Endothelial cell of umbilical vein (primary cell): ENCODE measurements at regions not wholly inside any gene's neighbourhood (a gene's known extent, or its start where the extent isn't known, plus 50 kb on each side); places are given as distances from the start of the nearest gene placed in this dataset.

ENCODE experiments used
- BruUV-seq: library from RNA; stranded (reverse); fragments of 400-500 nt; replicated peaks from 2 replicates; lab custom pipeline; 2021; lab: Mats Ljungman, UMichigan
- CTCF ChIA-PET: fragments of 300-600, 350-600 bp; sonication (Branson Sonifier 250); formaldehyde crosslinking; loops from one replicate; lab custom pipeline; 2021; ENCODE audit warnings: antibody characterized with exemption, inconsistent platforms; lab: Charles Lee
- POLR2A ChIA-PET: fragments of 300-600, 350-600 bp; sonication (Branson Sonifier 250); formaldehyde crosslinking; loops from one replicate; lab custom pipeline; 2021; ENCODE audit warnings: antibody characterized with exemption, inconsistent platforms; lab: Charles Lee
- DNase-seq: peaks from one replicate; pipeline ENCODE4 v3.0.0-alpha.2; 2011; ENCODE audit warnings: low read depth, low spot score
- FAIRE-seq: peaks from 2 replicates; lab custom pipeline; 2011; peaks lifted over from hg19 to GRCh38; lab: Jason Lieb, UNC
- H2AFZ ChIP-seq: 2 replicates; pipeline ENCODE4 v1.6.0; 2012; ENCODE audit warnings: low read depth, low read length, control low read depth, inconsistent platforms
- H3K27ac ChIP-seq: 2 replicates; pipeline ENCODE4 v1.5.1; 2011; ENCODE audit warnings: low read depth, mild to moderate bottlenecking, control low read depth, low read length, moderate library complexity; ENCODE audit not compliant: insufficient read depth
- H3K27me3 ChIP-seq, 2 experiments: 2 replicates each; pipeline versions ENCODE4 v1.6.0 to v1.6.1; 2011; ENCODE audit warnings: low read length in 2 of 2, mixed read lengths in 1 of 2; ENCODE audit not compliant: control insufficient read depth in 2 of 2, insufficient read depth in 2 of 2
- H3K36me3 ChIP-seq, 2 experiments: 2 replicates in 1 of 2; 3 replicates in 1 of 2; pipeline ENCODE4 v1.5.1; 2011; ENCODE audit warnings: low read length in 2 of 2, mild to moderate bottlenecking in 1 of 2, moderate library complexity in 1 of 2; ENCODE audit not compliant: control insufficient read depth in 2 of 2, insufficient read depth in 2 of 2; ENCODE audit errors: extremely low read depth in 1 of 2
- H3K4me1 ChIP-seq: 3 replicates; pipeline ENCODE4 v1.5.1; 2011; ENCODE audit warnings: mild to moderate bottlenecking, low read length; ENCODE audit not compliant: control insufficient read depth, insufficient read depth; ENCODE audit errors: extremely low read depth
- H3K4me2 ChIP-seq: 2 replicates; pipeline ENCODE4 v1.6.1; 2011; ENCODE audit warnings: low read length, control low read depth, mixed read lengths; ENCODE audit not compliant: insufficient read depth
- H3K4me3 ChIP-seq, 3 experiments: fragments of 200-600 bp in 1 of 3; sonication (generic), shearing (Covaris generic) in 1 of 3; replicated peaks in 1 of 3; 2 replicates each; pipeline ENCODE4 v1.5.1; 2011 to 2016; ENCODE audit warnings: control low read depth in 3 of 3, low read length in 3 of 3, mild to moderate bottlenecking in 2 of 3, inconsistent platforms in 1 of 3, low read depth in 1 of 3, moderate library complexity in 1 of 3; ENCODE audit not compliant: insufficient read depth in 1 of 3
- H3K79me2 ChIP-seq: 2 replicates; pipeline ENCODE4 v1.6.0; 2012; ENCODE audit warnings: low read length, inconsistent platforms; ENCODE audit not compliant: control insufficient read depth, insufficient read depth
- H3K9ac ChIP-seq: replicated peaks from 2 replicates; pipeline ENCODE3; 2011; ENCODE audit warnings: low read length, control low read depth; ENCODE audit not compliant: insufficient read depth; ENCODE audit errors: extremely low read depth
- H3K9me1 ChIP-seq: replicated peaks from 3 replicates; pipeline ENCODE4 v1.6.0; 2011; ENCODE audit warnings: mild to moderate bottlenecking, low read length; ENCODE audit not compliant: control insufficient read depth, insufficient read depth; ENCODE audit errors: extremely low read depth
- H3K9me3 ChIP-seq: replicated peaks from 2 replicates; pipeline ENCODE4 v1.5.1; 2012; ENCODE audit warnings: low read length, inconsistent platforms; ENCODE audit not compliant: control insufficient read depth, insufficient read depth
- H4K20me1 ChIP-seq: replicated peaks from 2 replicates; pipeline ENCODE3; 2011; ENCODE audit warnings: mild to moderate bottlenecking, low read length; ENCODE audit not compliant: control insufficient read depth, insufficient read depth; ENCODE audit errors: extremely low read depth
- EZH2 ChIP-seq: IDR thresholded peaks from 2 replicates; pipeline ENCODE4 v1.6.1; 2012; ENCODE audit warnings: borderline replicate concordance, low read depth, mild to moderate bottlenecking, moderate library complexity, low read length, inconsistent platforms; ENCODE audit not compliant: severe bottlenecking
- FOS ChIP-seq: IDR thresholded peaks from 2 replicates; pipeline ENCODE4 v1.6.1; 2011; ENCODE audit warnings: mild to moderate bottlenecking, low read length, moderate library complexity, borderline replicate concordance; ENCODE audit not compliant: insufficient read depth
- GATA2 ChIP-seq: IDR thresholded peaks from 2 replicates; pipeline ENCODE4 v1.7.0; 2011; ENCODE audit warnings: low read depth, mild to moderate bottlenecking, moderate library complexity, mixed read lengths, low read length; ENCODE audit not compliant: insufficient read length, insufficient read depth
- JUN ChIP-seq: IDR thresholded peaks from 2 replicates; pipeline ENCODE4 v1.6.1; 2011; ENCODE audit warnings: borderline replicate concordance, low read depth; ENCODE audit not compliant: insufficient read length, insufficient read depth
- MYC ChIP-seq: IDR thresholded peaks from one replicate; pipeline ENCODE4 v1.6.1; 2011; ENCODE audit warnings: mild to moderate bottlenecking, low read depth, low read length
- POLR2A ChIP-seq: IDR thresholded peaks from 2 replicates; pipeline ENCODE4 v1.6.1; 2012; ENCODE audit warnings: low read depth, mild to moderate bottlenecking, control low read depth, low read length
- POLR2AphosphoS5 ChIP-seq: IDR thresholded peaks from 2 replicates; pipeline ENCODE4 v1.6.1; 2012; ENCODE audit warnings: low read depth, mild to moderate bottlenecking, control low read depth, low read length, moderate library complexity; ENCODE audit not compliant: insufficient read depth
- dilution Hi-C: fragments of 300-500 bp; cut with MboI; formaldehyde crosslinking; loops from one replicate; pipeline ENCODE4 v1.15.0; 2019; ENCODE audit warnings: low sequenced_read_pairs; ENCODE audit not compliant: extremely low pct_ligation_motif_present
- intact Hi-C: fragments of 100-400 bp; cut with micrococcal nuclease; formaldehyde crosslinking; loops from one replicate; pipeline ENCODE4 v1.10.0; 2022
- TF ChIP-seq, protein P1 (sequence below): IDR thresholded peaks from 2 replicates; pipeline ENCODE4 v1.6.1; 2011; ENCODE audit not compliant: insufficient read depth, insufficient read length
- TF ChIP-seq, protein P2 (sequence below), 2 donors: IDR thresholded peaks; 1 replicate in 1 of 2; 2 replicates in 1 of 2; pipeline ENCODE4 v1.5.1; 2011; ENCODE audit warnings: low read length in 2 of 2, mild to moderate bottlenecking in 2 of 2, moderate library complexity in 2 of 2, control low read depth in 1 of 2, inconsistent platforms in 1 of 2, low read depth in 1 of 2; ENCODE audit not compliant: insufficient read depth in 1 of 2; ENCODE audit errors: extremely low read depth in 1 of 2

DNA sequence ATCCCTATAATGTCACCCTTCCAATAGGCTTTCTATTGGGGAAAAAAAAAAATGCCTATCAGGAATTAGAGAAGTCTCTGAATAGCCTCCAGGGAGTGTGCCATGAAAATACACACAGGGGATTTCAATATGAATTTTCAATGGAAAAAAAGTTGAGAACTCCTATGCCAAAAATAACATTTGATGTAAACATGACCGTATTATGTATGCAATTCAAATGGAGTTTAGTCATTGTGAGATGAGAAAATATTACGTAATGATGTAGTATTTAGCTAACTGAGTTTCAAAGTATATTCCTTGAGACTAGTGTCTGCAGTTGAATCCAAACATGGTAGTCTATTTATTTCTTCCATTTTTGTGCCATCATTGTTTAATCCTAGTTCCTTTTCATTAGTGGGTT, 182.3 kb downstream of the BLID start:
- Histone ChIP-seq H3K9me3 (no peaks in the 10 kb centered on the region), H3K9me1 (no peaks in the 10 kb centered on the region), H2AFZ (no peak overlapping the region), H3K4me2 (no peak overlapping the region), H3K9ac (no peak overlapping the region), H4K20me1 (no peaks in the 10 kb centered on the region), H3K36me3 (no peaks in the 10 kb centered on the region), H3K4me1 (peaks cover 8% of the 10 kb centered on the region), H3K79me2 (no peaks in the 10 kb centered on the region), H3K4me3 (no peak overlapping the region), H3K27me3 (peaks cover 0 to 2% of the 10 kb centered on the region in 2 experiments), H3K27ac (no peak overlapping the region)
- TF ChIP-seq JUN (no peak), EZH2 (no peak), MYC (no peak), POLR2AphosphoS5 (no peak), FOS (no peak), GATA2 (no peak), POLR2A (no peak)
- TF ChIP-seq, protein P1, sequence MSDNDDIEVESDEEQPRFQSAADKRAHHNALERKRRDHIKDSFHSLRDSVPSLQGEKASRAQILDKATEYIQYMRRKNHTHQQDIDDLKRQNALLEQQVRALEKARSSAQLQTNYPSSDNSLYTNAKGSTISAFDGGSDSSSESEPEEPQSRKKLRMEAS, result no peak
- TF ChIP-seq, protein P2, sequence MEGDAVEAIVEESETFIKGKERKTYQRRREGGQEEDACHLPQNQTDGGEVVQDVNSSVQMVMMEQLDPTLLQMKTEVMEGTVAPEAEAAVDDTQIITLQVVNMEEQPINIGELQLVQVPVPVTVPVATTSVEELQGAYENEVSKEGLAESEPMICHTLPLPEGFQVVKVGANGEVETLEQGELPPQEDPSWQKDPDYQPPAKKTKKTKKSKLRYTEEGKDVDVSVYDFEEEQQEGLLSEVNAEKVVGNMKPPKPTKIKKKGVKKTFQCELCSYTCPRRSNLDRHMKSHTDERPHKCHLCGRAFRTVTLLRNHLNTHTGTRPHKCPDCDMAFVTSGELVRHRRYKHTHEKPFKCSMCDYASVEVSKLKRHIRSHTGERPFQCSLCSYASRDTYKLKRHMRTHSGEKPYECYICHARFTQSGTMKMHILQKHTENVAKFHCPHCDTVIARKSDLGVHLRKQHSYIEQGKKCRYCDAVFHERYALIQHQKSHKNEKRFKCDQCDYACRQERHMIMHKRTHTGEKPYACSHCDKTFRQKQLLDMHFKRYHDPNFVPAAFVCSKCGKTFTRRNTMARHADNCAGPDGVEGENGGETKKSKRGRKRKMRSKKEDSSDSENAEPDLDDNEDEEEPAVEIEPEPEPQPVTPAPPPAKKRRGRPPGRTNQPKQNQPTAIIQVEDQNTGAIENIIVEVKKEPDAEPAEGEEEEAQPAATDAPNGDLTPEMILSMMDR (IDR thresholded peaks at IDR 0.05; ENCODE audit: extremely low read depth in 1 of 2, insufficient read depth in 1 of 2, low read depth in 1 of 2, low read length in 2 of 2), result no peak
- no TSS peak for BruUV-seq
- DNase-seq (no peak), FAIRE-seq (no peak)
- intact Hi-C loops (loop anchor here (5.0 kb wide), 2 partner anchors 169 to 276 kb away; no protein-coding TSS in a partner anchor), dilution Hi-C loops (no loop called here)
- ChIA-PET POLR2A (no interaction called here), CTCF (no interaction called here)
